ENCODE measurements at regions not wholly inside any gene's neighbourhood (a gene's known extent, or its start where the extent isn't known, plus 50 kb on each side); places are given as distances from the start of the nearest gene placed in this dataset.

DNA sequence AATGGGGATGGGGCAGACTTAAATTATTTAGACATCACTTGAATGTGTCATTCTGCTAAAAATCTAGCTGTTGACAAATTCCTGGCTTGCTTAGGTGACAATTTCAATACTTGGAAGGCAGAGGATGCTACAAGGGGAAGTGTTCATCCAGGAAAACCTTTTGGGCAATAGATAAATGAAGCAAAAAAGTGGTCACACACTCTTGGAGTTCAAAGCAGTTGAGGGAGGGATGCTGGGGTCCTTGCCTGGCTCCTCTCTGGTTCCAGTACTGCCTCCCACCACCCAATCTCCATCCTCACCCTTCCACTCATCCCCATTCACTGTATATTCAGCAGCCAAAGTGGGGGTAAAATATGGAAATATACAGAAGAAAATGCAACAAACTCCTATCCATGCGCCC lies 52.6 kb upstream of the FRMD4B start:
- Histone ChIP-seq H3K4me1 (ENCODE audit: low read depth, poor library complexity, severe bottlenecking) (peaks cover 3% of the 10 kb centered on the region), H3K4me2 (no peak overlapping the region), H3K27me3 (ENCODE audit: insufficient read depth, low read depth) (no peaks in the 10 kb centered on the region), H3K9ac (no peak overlapping the region), H3K4me3 (IDR thresholded peaks at IDR 0.05; ENCODE audit: insufficient read depth, low read depth, low read length) (no peak overlapping the region), H3K36me3 (ENCODE audit: insufficient read depth) (no peaks in the 10 kb centered on the region), H4K20me1 (ENCODE audit: insufficient read depth) (no peaks in the 10 kb centered on the region), H2AFZ (ENCODE audit: low read depth) (no peak overlapping the region), H3K27ac (no peak overlapping the region), H3K79me2 (ENCODE audit: insufficient read depth, low read depth) (no peaks in the 10 kb centered on the region)
- TF ChIP-seq, protein P1, sequence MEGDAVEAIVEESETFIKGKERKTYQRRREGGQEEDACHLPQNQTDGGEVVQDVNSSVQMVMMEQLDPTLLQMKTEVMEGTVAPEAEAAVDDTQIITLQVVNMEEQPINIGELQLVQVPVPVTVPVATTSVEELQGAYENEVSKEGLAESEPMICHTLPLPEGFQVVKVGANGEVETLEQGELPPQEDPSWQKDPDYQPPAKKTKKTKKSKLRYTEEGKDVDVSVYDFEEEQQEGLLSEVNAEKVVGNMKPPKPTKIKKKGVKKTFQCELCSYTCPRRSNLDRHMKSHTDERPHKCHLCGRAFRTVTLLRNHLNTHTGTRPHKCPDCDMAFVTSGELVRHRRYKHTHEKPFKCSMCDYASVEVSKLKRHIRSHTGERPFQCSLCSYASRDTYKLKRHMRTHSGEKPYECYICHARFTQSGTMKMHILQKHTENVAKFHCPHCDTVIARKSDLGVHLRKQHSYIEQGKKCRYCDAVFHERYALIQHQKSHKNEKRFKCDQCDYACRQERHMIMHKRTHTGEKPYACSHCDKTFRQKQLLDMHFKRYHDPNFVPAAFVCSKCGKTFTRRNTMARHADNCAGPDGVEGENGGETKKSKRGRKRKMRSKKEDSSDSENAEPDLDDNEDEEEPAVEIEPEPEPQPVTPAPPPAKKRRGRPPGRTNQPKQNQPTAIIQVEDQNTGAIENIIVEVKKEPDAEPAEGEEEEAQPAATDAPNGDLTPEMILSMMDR (conservative IDR thresholded peaks at IDR 0.05; ENCODE audit: low read depth, low read length), result no peak

DNA sequence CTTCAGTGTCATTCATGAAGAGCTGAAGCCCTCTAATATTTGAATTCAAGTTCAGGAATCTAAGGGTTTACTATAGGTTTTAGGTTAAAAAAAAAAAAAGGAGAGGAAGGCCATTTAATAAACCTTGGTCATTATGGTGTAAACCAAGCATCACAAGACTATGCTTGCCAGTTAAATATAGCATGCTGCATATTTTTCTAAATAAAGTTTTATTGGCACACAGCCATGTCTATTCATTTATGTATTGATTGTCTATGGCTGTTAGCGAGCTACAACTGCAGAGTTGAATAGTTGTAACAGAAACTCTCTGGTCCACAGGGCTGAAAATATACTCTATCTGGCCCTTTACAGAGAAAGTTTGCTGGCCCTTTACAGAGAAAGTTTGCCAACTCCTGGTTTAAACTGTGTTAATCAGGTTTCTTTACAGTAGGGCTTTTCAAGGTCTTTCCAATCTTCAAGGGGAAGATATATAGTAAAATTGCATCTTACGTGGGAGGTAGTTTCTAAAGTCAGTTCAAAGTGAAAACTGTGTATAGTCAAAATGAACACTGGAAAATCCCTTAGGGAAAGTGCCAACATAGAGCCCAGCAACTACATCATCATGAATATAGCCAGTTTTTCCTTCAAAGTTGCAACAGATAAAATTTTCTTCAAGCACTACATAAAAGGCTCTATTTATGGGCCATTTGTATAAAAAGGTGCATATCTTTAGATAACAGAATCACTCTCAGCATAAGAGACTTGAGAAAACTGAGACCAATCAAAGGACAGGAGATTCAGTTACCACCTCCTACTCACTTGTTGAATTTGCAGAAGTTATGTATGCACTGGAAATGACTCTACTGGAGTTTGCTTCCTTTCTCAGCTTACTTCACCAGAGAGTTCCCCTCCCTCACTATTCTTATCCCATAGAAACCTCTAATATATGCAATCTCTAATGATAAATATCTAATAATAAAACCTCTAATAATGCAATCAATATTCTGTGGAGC lies 49.7 kb upstream of the FRMD4B start:
- H3K27me3 ChIP-seq (ENCODE audit: insufficient read depth, low read depth), result no peaks in the 10 kb centered on the region
- no peaks in the 10 kb centered on the region for H4K20me1 ChIP-seq (ENCODE audit: insufficient read depth)
- H3K4me3 ChIP-seq (IDR thresholded peaks at IDR 0.05; ENCODE audit: insufficient read depth, low read depth, low read length), result no peak overlapping the region
- no peak overlapping the region for H3K27ac ChIP-seq
- H3K4me1 ChIP-seq (ENCODE audit: low read depth, poor library complexity, severe bottlenecking), result peaks cover 7% of the 10 kb centered on the region
- TF ChIP-seq, protein P1 (conservative IDR thresholded peaks at IDR 0.05; ENCODE audit: low read depth, low read length), result no peak
- H3K79me2 ChIP-seq (ENCODE audit: insufficient read depth, low read depth), result no peaks in the 10 kb centered on the region
- H3K4me2 ChIP-seq, result no peak overlapping the region
- no peak overlapping the region for H3K9ac ChIP-seq
- H3K36me3 ChIP-seq (ENCODE audit: insufficient read depth), result no peaks in the 10 kb centered on the region
- H2AFZ ChIP-seq (ENCODE audit: low read depth), result no peak overlapping the region

All from KMS-11 (cell line).